GM18508 (cell line): ENCODE measurements at regions not wholly inside any gene's neighbourhood (a gene's known extent, or its start where the extent isn't known, plus 50 kb on each side); places are given as distances from the start of the nearest gene placed in this dataset.
"Not testable (repeated sequence)": the region's sequence is repeated elsewhere in the genome, so short reads cannot be mapped to it uniquely, and the experiment has no call there.

Experiments used
- ATAC-seq: cut with Tn5 transposase; IDR thresholded peaks from one replicate; pipeline ENCODE4 v1.9.1; 2021; ENCODE audit warnings: moderate number of reproducible peaks; ENCODE audit not compliant: insufficient read depth, unreplicated experiment

DNA sequence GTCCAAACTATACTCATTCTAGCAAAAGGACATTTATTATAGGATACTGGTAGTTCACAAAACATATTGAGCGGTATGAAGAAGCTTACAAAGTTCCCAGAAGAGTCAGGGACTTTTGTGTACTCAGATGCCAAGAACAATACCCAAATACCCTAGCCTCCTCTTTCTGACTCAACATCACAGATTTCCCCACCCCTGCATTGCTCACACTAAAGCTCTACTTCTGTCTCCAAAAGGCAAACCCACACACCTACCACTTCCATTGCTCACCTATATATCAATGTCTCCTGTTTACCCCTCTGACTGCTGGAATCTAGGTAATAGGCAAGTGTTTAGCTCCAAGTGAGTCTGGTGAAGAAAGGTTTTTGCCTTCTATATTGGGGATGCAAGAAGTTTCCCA is 100.7 kb upstream of the HCCS start:
- no peak for ATAC-seq

DNA sequence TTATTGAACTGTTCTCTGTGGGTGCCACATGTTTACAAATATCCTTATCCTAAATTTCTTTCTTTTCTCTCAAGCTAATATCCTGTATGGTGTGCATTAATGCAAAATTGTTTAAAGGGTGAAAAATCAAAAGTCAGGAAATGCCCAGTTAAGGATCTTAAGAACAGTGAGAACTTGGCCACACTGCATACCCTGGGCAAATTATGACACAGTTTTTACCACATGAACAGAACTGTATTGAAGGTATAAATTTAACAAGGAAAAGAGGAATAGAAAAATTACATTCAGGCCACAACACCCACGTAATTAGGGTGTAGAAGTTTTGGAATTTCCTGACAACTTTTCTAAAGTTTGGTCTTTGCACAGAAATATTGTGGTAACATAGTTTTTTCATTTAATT is 94.4 kb upstream of the HCCS start:
- no peak for ATAC-seq

DNA sequence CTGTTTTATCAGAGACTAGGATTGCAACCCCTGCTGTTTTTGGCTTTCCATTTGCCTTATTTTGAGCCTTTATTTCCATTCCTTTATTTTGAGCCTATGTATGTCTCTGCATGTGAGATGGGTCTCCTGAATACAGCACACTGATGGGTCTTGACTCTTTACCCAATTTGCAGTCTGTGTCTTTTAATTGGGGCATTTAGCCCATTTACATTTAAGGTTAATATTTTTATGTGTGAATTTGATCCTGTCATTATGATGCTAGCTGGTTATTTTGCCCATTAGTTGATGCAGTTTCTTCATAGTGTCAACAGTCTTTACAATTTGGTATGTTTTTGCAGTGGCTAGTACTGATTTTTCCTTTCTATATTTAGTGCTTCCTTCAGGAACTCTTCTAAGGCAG is 88.5 kb upstream of the HCCS start:
- ATAC-seq, result not testable (repeated sequence)

DNA sequence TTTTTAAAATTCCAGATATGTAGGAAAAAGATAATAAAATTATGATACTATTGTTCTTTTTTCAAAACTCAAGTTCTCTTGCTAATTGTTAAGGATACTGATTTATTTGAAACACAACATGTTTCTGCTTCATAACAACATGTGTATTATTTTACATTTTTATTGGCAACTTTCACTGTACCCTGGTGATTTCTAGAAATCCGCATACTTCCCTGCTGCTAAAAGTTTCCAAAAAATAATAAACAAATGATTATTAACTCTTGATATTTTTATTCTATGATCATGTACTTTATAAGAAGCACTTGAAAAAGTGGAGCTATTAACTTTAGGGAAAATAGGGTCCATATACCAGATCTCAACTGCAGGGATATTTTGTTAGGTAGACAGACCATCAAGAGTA is 71.2 kb upstream of the HCCS start:
- ATAC-seq, result no peak

DNA sequence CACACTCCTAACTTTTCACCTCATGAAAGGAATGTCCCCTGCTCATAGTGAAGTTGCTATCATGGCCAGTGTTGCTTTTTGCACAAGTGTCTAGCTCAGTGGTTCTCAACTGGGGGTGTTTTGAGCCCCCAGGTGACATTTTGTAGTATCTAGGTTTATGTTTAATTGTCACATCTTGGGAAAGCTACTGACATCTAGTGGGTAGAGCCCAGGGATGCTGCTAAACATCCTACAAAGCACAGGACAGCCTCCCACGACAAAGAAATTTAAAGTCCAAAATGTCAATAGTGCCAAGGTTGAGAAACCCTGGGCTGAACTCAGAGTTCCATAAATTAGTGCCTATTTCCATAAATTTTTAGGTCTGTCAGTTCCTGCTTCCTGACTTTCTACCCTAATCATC is 70.7 kb upstream of the HCCS start:
- no peak for ATAC-seq

DNA sequence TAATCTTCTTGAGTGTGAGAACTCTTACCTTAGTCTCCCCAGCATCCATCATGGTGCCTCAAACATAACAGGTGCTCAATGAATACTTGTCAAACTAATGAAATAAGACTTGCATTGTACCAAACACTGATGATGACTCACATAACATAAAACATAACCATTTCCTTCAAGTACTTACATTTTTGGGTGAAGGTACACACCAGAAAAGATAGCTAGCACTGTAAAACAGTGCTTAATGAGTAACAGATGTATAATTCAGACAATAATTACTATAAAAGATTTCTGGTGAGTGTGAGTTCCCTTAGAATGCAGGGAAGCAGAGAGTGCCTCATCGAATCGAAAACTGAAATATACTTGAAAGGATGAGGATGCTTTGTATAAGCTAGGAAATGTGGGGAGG is 70.1 kb upstream of the HCCS start:
- ATAC-seq, result no peak

DNA sequence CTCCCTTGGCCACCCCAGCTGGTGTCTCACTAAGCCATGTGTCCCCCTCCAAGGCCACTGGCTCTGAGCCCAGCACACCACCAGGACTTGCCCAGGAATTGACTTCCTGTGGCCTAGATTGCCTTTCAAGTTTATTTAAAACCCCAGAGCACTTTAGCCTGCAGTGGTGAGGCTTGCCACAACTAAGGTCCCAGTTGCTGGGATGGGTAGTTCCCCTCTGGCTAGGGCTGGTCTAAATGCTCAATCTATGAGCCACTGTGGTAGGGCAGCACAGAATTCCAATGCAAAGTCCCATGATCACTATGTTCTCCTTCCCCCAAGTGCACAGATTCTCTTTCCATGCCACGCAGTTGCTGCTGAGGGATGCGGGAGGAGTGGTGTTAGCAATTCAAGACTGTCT is 61.1 kb upstream of the HCCS start:
- ATAC-seq, result no peak

DNA sequence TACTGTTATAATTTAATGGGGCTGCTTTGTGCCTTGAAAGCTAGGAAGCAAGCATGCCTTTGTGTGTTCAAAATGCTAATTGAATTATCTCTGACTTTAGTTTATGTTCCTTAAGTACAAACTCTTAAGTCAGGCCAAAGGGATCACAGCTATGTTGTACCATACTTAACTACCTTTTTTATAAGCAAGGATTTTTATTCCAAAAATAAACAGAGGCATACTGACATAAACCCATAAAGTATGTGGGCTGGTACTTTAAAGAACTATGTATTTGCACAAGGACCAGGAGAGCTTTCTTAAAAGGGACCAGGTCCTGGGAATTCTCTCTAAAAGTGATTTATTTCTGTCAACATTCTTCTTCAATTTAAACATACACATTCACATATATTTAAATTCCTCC is 57.8 kb upstream of the HCCS start:
- no peak for ATAC-seq

DNA sequence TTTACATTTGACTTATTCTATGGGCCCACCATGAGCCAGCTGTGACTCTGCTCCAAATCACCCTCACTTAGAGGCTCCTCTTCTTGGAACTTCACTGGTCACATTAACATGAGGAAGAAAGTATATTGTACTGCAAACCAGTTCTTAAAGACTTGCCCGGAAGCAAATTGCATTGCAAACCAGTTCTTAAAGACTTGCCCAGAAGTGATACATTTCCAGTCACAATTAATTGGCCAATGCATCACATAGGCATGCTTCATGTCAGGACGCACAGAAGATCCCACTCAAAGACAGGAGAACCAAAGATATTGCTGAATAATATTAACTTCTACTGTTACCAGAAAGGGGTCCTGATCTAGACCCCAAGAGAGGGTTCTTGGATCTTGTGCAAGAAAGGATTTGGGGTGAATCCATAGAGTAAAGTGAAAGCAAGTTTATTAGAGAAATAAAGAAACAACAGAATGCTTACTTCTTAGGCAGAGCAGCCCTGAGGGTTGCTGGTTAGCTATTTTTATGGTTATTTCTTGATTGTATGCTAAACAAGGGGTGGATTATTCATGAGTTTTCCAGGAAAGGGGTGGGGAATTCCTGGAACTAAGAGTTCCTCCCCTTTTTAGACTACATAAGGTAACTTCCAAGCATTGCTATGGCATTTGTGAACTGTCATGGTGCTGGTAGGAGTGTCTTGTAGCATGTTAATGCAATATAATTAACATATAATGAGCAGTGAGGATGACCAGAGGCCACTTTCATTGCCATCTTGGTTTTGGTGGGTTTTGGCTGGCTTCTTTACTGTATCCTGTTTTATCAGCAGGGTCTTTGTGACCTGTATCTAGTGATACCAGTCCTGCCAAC is 54.6 kb upstream of the HCCS start:
- ATAC-seq, result no peak

DNA sequence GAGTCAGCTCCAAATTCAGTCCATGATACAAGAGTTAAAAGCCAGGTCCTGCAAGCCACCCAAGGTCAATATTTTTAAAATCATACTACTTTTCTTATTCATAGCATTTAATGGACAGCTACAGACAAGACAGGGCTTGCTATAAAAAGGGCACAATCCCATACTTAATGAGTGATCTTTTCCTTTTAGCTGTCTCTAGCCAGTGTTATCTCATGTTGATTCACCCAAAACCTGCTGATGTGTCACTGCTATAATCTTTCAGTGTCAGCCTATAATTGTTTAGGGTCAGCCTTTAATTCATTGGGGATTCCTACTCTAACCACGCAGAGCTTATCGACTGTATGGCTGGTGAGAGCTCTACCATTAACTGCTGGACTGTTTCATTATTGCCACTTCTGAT is 51.2 kb upstream of the HCCS start:
- ATAC-seq, result no peak
